Gastrocnemius medialis (tissue), 4 donors: ENCODE measurements at regions not wholly inside any gene's neighbourhood (a gene's known extent, or its start where the extent isn't known, plus 50 kb on each side); places are given as distances from the start of the nearest gene placed in this dataset.
A peak's percentile ranks its signal among the peaks of the same experiment; 100 is the strongest.

Source experiments
- CTCF ChIP-seq, 5 experiments: fragments of 450-650 bp in 3 of 5; fragments of 200-600 bp in 2 of 5; sonication (generic) in 2 of 5; IDR thresholded peaks in 4 of 5; conservative IDR thresholded peaks in 1 of 5; 1 replicate in 4 of 5; 2 replicates in 1 of 5; pipeline ENCODE4 v1.5.1; 2016 to 2019; ENCODE audit warnings: antibody characterized with exemption in 5 of 5, mild to moderate bottlenecking in 3 of 5, moderate library complexity in 3 of 5
- POLR2A ChIP-seq, 2 donors: fragments of 450-650 bp; IDR thresholded peaks; one replicate each; pipeline ENCODE4 v1.6.1; 2017; ENCODE audit warnings: antibody characterized with exemption in 2 of 2, mild to moderate bottlenecking in 2 of 2, moderate library complexity in 2 of 2

- TF ChIP-seq CTCF (IDR thresholded peaks at IDR 0.05 in 4 of 5, conservative IDR thresholded peaks at IDR 0.05 in 1 of 5) (peak; percentile 51 to 74 (median 67)), POLR2A (IDR thresholded peaks at IDR 0.05) (no peak)
Measured at GRCh38 chr5:99032234-99033013, 103.6 kb upstream of the CHD1 start.
